SK-N-SH (cell line): ENCODE measurements at regions not wholly inside any gene's neighbourhood (a gene's known extent, or its start where the extent isn't known, plus 50 kb on each side); places are given as distances from the start of the nearest gene placed in this dataset.

Source experiments
- EP300 ChIP-seq, 2 experiments: IDR thresholded peaks; 2 replicates each; pipeline versions ENCODE4 v1.4.0 to v1.6.1; 2012; ENCODE audit warnings: borderline replicate concordance in 1 of 2, low read depth in 1 of 2, low read length in 1 of 2
- SMC3 ChIP-seq: IDR thresholded peaks from 2 replicates; pipeline ENCODE4 v1.6.1; 2012; ENCODE audit warnings: low read depth, low read length, improper control_type of control experiment
- TF ChIP-seq, protein P1 (sequence below): IDR thresholded peaks from 2 replicates; pipeline ENCODE4 v1.6.1; 2012; ENCODE audit warnings: mild to moderate bottlenecking, low read depth, low read length, moderate library complexity
- TF ChIP-seq, protein P2 (sequence below): fragments of 200-600 bp; sonication (generic); IDR thresholded peaks from 2 replicates; pipeline ENCODE4 v1.6.1; 2017; ENCODE audit warnings: antibody characterized with exemption, mild to moderate bottlenecking, moderate library complexity

DNA sequence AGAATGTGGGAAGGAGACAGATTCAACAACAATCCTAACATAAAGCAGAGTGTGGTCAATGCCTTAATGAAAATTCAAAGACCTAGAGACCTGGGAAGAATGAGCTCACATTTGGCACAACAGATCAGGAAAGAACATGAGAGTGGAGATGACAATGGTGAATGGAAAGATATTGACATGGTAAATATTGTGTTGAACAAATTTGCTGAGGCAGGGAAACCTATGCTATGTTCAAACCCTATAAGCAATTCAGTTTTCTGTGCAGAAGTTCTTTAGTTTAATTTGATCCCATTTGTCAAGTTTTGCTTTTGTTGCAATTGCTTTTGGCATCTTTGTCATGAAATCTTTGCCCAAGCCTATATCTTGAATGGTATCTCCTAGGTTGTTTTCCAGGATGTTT lies 199.4 kb upstream of the LRRTM4 start:
- TF ChIP-seq, protein P1, sequence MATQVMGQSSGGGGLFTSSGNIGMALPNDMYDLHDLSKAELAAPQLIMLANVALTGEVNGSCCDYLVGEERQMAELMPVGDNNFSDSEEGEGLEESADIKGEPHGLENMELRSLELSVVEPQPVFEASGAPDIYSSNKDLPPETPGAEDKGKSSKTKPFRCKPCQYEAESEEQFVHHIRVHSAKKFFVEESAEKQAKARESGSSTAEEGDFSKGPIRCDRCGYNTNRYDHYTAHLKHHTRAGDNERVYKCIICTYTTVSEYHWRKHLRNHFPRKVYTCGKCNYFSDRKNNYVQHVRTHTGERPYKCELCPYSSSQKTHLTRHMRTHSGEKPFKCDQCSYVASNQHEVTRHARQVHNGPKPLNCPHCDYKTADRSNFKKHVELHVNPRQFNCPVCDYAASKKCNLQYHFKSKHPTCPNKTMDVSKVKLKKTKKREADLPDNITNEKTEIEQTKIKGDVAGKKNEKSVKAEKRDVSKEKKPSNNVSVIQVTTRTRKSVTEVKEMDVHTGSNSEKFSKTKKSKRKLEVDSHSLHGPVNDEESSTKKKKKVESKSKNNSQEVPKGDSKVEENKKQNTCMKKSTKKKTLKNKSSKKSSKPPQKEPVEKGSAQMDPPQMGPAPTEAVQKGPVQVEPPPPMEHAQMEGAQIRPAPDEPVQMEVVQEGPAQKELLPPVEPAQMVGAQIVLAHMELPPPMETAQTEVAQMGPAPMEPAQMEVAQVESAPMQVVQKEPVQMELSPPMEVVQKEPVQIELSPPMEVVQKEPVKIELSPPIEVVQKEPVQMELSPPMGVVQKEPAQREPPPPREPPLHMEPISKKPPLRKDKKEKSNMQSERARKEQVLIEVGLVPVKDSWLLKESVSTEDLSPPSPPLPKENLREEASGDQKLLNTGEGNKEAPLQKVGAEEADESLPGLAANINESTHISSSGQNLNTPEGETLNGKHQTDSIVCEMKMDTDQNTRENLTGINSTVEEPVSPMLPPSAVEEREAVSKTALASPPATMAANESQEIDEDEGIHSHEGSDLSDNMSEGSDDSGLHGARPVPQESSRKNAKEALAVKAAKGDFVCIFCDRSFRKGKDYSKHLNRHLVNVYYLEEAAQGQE = no peak
- TF ChIP-seq EP300 (IDR thresholded peaks at IDR 0.05; ENCODE audit: borderline replicate concordance in 1 of 2, low read depth in 1 of 2, low read length in 1 of 2) = no peak
- TF ChIP-seq, protein P2, sequence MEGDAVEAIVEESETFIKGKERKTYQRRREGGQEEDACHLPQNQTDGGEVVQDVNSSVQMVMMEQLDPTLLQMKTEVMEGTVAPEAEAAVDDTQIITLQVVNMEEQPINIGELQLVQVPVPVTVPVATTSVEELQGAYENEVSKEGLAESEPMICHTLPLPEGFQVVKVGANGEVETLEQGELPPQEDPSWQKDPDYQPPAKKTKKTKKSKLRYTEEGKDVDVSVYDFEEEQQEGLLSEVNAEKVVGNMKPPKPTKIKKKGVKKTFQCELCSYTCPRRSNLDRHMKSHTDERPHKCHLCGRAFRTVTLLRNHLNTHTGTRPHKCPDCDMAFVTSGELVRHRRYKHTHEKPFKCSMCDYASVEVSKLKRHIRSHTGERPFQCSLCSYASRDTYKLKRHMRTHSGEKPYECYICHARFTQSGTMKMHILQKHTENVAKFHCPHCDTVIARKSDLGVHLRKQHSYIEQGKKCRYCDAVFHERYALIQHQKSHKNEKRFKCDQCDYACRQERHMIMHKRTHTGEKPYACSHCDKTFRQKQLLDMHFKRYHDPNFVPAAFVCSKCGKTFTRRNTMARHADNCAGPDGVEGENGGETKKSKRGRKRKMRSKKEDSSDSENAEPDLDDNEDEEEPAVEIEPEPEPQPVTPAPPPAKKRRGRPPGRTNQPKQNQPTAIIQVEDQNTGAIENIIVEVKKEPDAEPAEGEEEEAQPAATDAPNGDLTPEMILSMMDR = no peak
- no peak for TF ChIP-seq SMC3
